HCT116 (cell line): ENCODE measurements at regions not wholly inside any gene's neighbourhood (a gene's known extent, or its start where the extent isn't known, plus 50 kb on each side); places are given as distances from the start of the nearest gene placed in this dataset.

Experiments used
- ATAC-seq: fragments of 200-7000 bp; cut with Tn5 transposase; 2 replicates; pipeline ENCODE4 v1.9.1; 2020; ENCODE audit warnings: mild to moderate bottlenecking, moderate library complexity
- BruUV-seq: library from RNA; stranded (reverse); fragments of 400-500 nt; replicated peaks from 2 replicates; lab custom pipeline; 2021; lab: Mats Ljungman, UMichigan
- CTCF ChIA-PET: fragments of 300-600 bp; sonication (Branson Sonifier 250); formaldehyde crosslinking; loops from one replicate; lab custom pipeline; 2021; ENCODE audit warnings: antibody characterized with exemption; lab: Charles Lee
- POLR2A ChIA-PET: fragments of 300-600, 350-600 bp; sonication (Branson Sonifier 250); formaldehyde crosslinking; loops from one replicate; lab custom pipeline; 2021; ENCODE audit warnings: antibody characterized with exemption; lab: Charles Lee
- RAD21 ChIA-PET, 2 experiments: fragments of 300-600 bp; sonication (Branson Sonifier 250); formaldehyde crosslinking; loops; one replicate each; lab custom pipeline; 2023; ENCODE audit warnings: low total read pairs in 2 of 2; ENCODE audit not compliant: uncharacterized antibody in 2 of 2, unreplicated experiment in 2 of 2, low non-redundant PET in 1 of 2; lab: Charles Lee
- DNase-seq: peaks from one replicate; pipeline ENCODE4 v3.0.0-alpha.2; 2010; ENCODE audit warnings: low read depth, low spot score
- H2AFZ ChIP-seq: fragments of 200-600 bp; shearing (Covaris generic), sonication (generic); 2 replicates; pipeline ENCODE4 v1.6.1; 2017; ENCODE audit warnings: low read depth, mixed run types, mixed read lengths, antibody characterized with exemption, low read length; ENCODE audit not compliant: poor library complexity, severe bottlenecking
- H3K27ac ChIP-seq: 2 replicates; pipeline ENCODE4 v1.5.1; 2012; ENCODE audit warnings: low read depth, low read length
- H3K27me3 ChIP-seq: fragments of 200-600 bp; sonication (generic); 2 replicates; pipeline ENCODE4 v1.6.1; 2016; ENCODE audit warnings: mixed run types, low read length, mixed read lengths; ENCODE audit not compliant: insufficient read depth
- H3K36me3 ChIP-seq, 2 experiments: fragments of 200-500 bp in 1 of 2; fragments of 200-600 bp in 1 of 2; sonication (Bioruptor generic) in 1 of 2; sonication (generic) in 1 of 2; 2 replicates each; pipeline versions ENCODE4 v1.5.1 to v1.6.1; 2014 to 2016; ENCODE audit warnings: low read length in 2 of 2, inconsistent platforms in 1 of 2, mixed read lengths in 1 of 2, mixed run types in 1 of 2; ENCODE audit not compliant: insufficient read depth in 2 of 2, control insufficient read depth in 1 of 2
- H3K4me1 ChIP-seq, 2 experiments: fragments of 200-600 bp in 1 of 2; sonication (generic) in 1 of 2; 2 replicates each; pipeline versions ENCODE4 v1.5.1 to v1.6.1; 2012 to 2017; ENCODE audit warnings: low read length in 2 of 2, inconsistent platforms in 1 of 2, mild to moderate bottlenecking in 1 of 2, mixed read lengths in 1 of 2, mixed run types in 1 of 2, moderate library complexity in 1 of 2; ENCODE audit not compliant: insufficient read depth in 2 of 2, control insufficient read depth in 1 of 2
- H3K4me2 ChIP-seq: fragments of 200-600 bp; sonication (generic); 2 replicates; pipeline ENCODE4 v1.6.1; 2017; ENCODE audit warnings: mixed run types, low read length, mixed read lengths
- H3K4me3 ChIP-seq, 2 experiments: fragments of 200-600 bp in 1 of 2; sonication (generic) in 1 of 2; replicated peaks in 1 of 2; 2 replicates each; pipeline ENCODE4 v1.5.1; 2011 to 2016; ENCODE audit warnings: low read length in 2 of 2, control low read depth in 1 of 2, low read depth in 1 of 2, mild to moderate bottlenecking in 1 of 2, mixed read lengths in 1 of 2, mixed run types in 1 of 2
- H3K79me2 ChIP-seq: fragments of 200-600 bp; sonication (generic); 2 replicates; pipeline ENCODE4 v1.6.1; 2017; ENCODE audit warnings: mild to moderate bottlenecking, mixed run types, low read length, moderate library complexity, mixed read lengths; ENCODE audit not compliant: insufficient read depth
- H3K9ac ChIP-seq: fragments of 200-600 bp; sonication (generic); 2 replicates; pipeline ENCODE4 v1.6.1; 2016; ENCODE audit warnings: low read length, mixed read lengths
- H3K9me2 ChIP-seq: fragments of 200-600 bp; sonication (generic), shearing (Covaris generic); 2 replicates; pipeline ENCODE4 v1.6.1; 2017; ENCODE audit warnings: mixed run types, mild to moderate bottlenecking, moderate library complexity; ENCODE audit not compliant: insufficient read depth
- H3K9me3 ChIP-seq, 2 experiments: fragments of 200-500 bp in 1 of 2; fragments of 200-600 bp in 1 of 2; sonication (Bioruptor generic) in 1 of 2; sonication (generic) in 1 of 2; 2 replicates each; pipeline ENCODE4 v1.6.1; 2014 to 2017; ENCODE audit warnings: low read length in 2 of 2, mixed read lengths in 2 of 2, inconsistent platforms in 1 of 2, low read depth in 1 of 2, mild to moderate bottlenecking in 1 of 2, mixed run types in 1 of 2, moderate library complexity in 1 of 2; ENCODE audit not compliant: control insufficient read depth in 1 of 2, insufficient read depth in 1 of 2
- H4K20me1 ChIP-seq: fragments of 200-600 bp; sonication (generic), shearing (Covaris generic); 2 replicates; pipeline ENCODE4 v1.6.1; 2017; ENCODE audit warnings: mixed run types, mild to moderate bottlenecking, moderate library complexity; ENCODE audit not compliant: insufficient read depth
- CBX3 ChIP-seq: IDR thresholded peaks from 2 replicates; pipeline ENCODE4 v1.6.1; 2012; ENCODE audit warnings: low read depth
- EGR1 ChIP-seq: IDR thresholded peaks from 2 replicates; pipeline ENCODE4 v1.6.1; 2012; ENCODE audit warnings: low read depth
- ELF1 ChIP-seq: IDR thresholded peaks from 2 replicates; pipeline ENCODE4 v1.6.1; 2012; ENCODE audit warnings: low read depth, borderline replicate concordance
- EZH2 ChIP-seq: fragments of 200-600 bp; sonication (generic); IDR thresholded peaks from 2 replicates; pipeline ENCODE4 v1.6.1; 2017; ENCODE audit warnings: antibody characterized with exemption, mixed run types
- EZH2phosphoT487 ChIP-seq: fragments of 200-600 bp; IDR thresholded peaks from 2 replicates; pipeline ENCODE4 v1.6.1; 2018; ENCODE audit warnings: antibody characterized with exemption, borderline replicate concordance
- JUND ChIP-seq: IDR thresholded peaks from 2 replicates; pipeline ENCODE4 v1.6.1; 2012
- POLR2A ChIP-seq: IDR thresholded peaks from 2 replicates; pipeline ENCODE4 v1.7.0; 2011; ENCODE audit warnings: borderline replicate concordance; ENCODE audit not compliant: insufficient read depth, insufficient read length; ENCODE audit errors: extremely low read depth
- RAD21 ChIP-seq: IDR thresholded peaks from 2 replicates; pipeline ENCODE4 v1.6.1; 2012; ENCODE audit warnings: low read depth, mild to moderate bottlenecking
- SIN3A ChIP-seq: IDR thresholded peaks from 2 replicates; pipeline ENCODE4 v1.6.1; 2012; ENCODE audit warnings: low read depth
- SRF ChIP-seq: IDR thresholded peaks from 2 replicates; pipeline ENCODE4 v1.6.1; 2012; ENCODE audit warnings: low read depth
- TCF7L2 ChIP-seq: IDR thresholded peaks from 2 replicates; pipeline ENCODE4 v1.7.0; 2011; ENCODE audit warnings: borderline replicate concordance, inconsistent platforms; ENCODE audit not compliant: insufficient read depth, insufficient read length; ENCODE audit errors: extremely low read depth
- YY1 ChIP-seq: IDR thresholded peaks from 2 replicates; pipeline ENCODE4 v1.6.1; 2011; ENCODE audit warnings: low read length, low read depth, moderate library complexity, mild to moderate bottlenecking; ENCODE audit not compliant: insufficient replicate concordance; ENCODE audit errors: extremely low read depth
- ZFX ChIP-seq: fragments of 450-650 bp; IDR thresholded peaks from 2 replicates; pipeline ENCODE4 v1.6.1; 2017
- intact Hi-C: fragments of 100-400 bp; cut with micrococcal nuclease; formaldehyde crosslinking; loops from 2 replicates; pipeline ENCODE4 v1.10.0; 2022
- TF ChIP-seq, protein P1 (sequence below): IDR thresholded peaks from 2 replicates; pipeline ENCODE4 v1.6.1; 2012; ENCODE audit warnings: low read depth
- TF ChIP-seq, protein P2 (sequence below): IDR thresholded peaks from 2 replicates; pipeline ENCODE4 v1.6.1; 2012
- TF ChIP-seq, protein P3 (sequence below): IDR thresholded peaks from 2 replicates; pipeline ENCODE4 v1.6.1; 2012
- TF ChIP-seq, protein P4 (sequence below), 3 experiments: fragments of 200-600 bp in 1 of 3; sonication (generic) in 1 of 3; IDR thresholded peaks in 2 of 3; conservative IDR thresholded peaks in 1 of 3; 2 replicates each; pipeline ENCODE4 v1.5.1; 2012 to 2017; ENCODE audit warnings: low read depth in 2 of 3, low read length in 2 of 3, antibody characterized with exemption in 1 of 3, borderline replicate concordance in 1 of 3, control low read depth in 1 of 3, mild to moderate bottlenecking in 1 of 3, mixed read lengths in 1 of 3, mixed run types in 1 of 3, moderate library complexity in 1 of 3; ENCODE audit not compliant: insufficient read depth in 1 of 3
- TF ChIP-seq, protein P5 (sequence below): IDR thresholded peaks from 2 replicates; pipeline ENCODE4 v1.6.1; 2011; ENCODE audit warnings: mild to moderate bottlenecking, low read length, moderate library complexity; ENCODE audit not compliant: insufficient replicate concordance; ENCODE audit errors: extremely low read depth

DNA sequence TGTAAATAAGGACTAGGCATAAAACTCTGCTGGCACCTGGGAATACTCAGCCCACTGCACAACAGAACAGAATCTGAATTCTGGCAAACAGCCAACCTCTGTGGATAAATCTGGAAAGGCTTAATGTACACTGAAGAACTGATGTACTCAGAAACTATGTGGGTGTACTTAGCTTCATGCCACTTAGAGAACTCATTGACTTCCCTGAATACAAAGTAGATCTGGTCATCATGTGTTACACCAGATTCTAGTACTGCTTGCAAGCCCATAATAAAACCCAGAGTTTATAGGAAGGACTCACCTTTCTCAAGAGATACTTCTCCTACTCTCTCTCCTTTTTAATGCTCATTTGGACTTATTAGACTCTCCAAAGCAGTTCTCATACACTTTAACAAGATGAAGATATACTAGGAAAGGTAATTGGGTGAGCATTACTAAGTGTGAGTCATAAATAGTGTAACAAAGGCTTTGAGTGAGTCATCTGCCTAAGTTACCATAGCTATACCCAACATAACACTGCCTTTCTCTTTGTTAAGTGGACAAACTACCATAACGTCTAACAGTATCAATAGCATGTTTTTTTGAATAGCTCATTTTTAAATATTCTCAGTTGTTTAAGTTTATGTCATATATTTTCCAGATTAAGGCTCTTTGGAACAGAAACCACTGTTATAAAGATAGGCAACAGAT is 309.1 kb downstream of the MDFIC start:
- H2AFZ ChIP-seq = peak overlapping the region; percentile 39
- peak overlapping the region; percentile 48; the same call in 1 of the 2 replicates for H3K27ac ChIP-seq
- peak; percentile 91 for DNase-seq
- no peaks in the 10 kb centered on the region for H3K79me2 ChIP-seq
- CTCF ChIA-PET = interaction anchor here (1.1 to 2.6 kb wide), 3 partner anchors 14 to 367 kb away, joined by 3 to 12 read pairs (median 3); no protein-coding TSS in a partner anchor
- H3K9ac ChIP-seq = peak overlapping the region; percentile 12
- H3K4me2 ChIP-seq = peak overlapping the region; percentile 66
- no peaks in the 10 kb centered on the region for H3K9me2 ChIP-seq
- H3K4me3 ChIP-seq = peak overlapping the region in 1 of 2 experiments; percentile 17; a peak in 2 of 4 replicates
- POLR2A ChIA-PET = interaction anchor here (0.6 to 1.0 kb wide), 2 partner anchors 11 to 33 kb away, joined by 3 to 7 read pairs; no protein-coding TSS in a partner anchor
- no peaks in the 10 kb centered on the region for H3K36me3 ChIP-seq
- H3K4me1 ChIP-seq = peaks cover 21 to 33% of the 10 kb centered on the region in 2 experiments; a peak in 3 of 4 replicates
- no TSS peak for BruUV-seq
- H3K27me3 ChIP-seq = no peaks in the 10 kb centered on the region
- intact Hi-C loops = no loop called here
- H4K20me1 ChIP-seq = no peaks in the 10 kb centered on the region
- RAD21 ChIA-PET = interaction anchor here in 1 of 2 experiments (0.5 kb wide), 1 partner anchor 45 kb away, joined by 3 read pairs; no protein-coding TSS in a partner anchor
- ATAC-seq = peak; percentile 91
- no peaks in the 10 kb centered on the region for H3K9me3 ChIP-seq
- TF ChIP-seq EZH2 (no peak), SIN3A (peak; percentile 65), SRF (peak; percentile 89), ELF1 (no peak; the same call in 1 of the 2 replicates), POLR2A (no peak), CBX3 (peak; percentile 97), ZFX (no peak), EZH2phosphoT487 (no peak), TCF7L2 (peak; percentile 33), YY1 (no peak), JUND (peak; percentile 96), RAD21 (no peak; the same call in 1 of the 2 replicates), EGR1 (peak; percentile 71)
- TF ChIP-seq, protein P1, sequence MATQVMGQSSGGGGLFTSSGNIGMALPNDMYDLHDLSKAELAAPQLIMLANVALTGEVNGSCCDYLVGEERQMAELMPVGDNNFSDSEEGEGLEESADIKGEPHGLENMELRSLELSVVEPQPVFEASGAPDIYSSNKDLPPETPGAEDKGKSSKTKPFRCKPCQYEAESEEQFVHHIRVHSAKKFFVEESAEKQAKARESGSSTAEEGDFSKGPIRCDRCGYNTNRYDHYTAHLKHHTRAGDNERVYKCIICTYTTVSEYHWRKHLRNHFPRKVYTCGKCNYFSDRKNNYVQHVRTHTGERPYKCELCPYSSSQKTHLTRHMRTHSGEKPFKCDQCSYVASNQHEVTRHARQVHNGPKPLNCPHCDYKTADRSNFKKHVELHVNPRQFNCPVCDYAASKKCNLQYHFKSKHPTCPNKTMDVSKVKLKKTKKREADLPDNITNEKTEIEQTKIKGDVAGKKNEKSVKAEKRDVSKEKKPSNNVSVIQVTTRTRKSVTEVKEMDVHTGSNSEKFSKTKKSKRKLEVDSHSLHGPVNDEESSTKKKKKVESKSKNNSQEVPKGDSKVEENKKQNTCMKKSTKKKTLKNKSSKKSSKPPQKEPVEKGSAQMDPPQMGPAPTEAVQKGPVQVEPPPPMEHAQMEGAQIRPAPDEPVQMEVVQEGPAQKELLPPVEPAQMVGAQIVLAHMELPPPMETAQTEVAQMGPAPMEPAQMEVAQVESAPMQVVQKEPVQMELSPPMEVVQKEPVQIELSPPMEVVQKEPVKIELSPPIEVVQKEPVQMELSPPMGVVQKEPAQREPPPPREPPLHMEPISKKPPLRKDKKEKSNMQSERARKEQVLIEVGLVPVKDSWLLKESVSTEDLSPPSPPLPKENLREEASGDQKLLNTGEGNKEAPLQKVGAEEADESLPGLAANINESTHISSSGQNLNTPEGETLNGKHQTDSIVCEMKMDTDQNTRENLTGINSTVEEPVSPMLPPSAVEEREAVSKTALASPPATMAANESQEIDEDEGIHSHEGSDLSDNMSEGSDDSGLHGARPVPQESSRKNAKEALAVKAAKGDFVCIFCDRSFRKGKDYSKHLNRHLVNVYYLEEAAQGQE = no peak
- TF ChIP-seq, protein P2, sequence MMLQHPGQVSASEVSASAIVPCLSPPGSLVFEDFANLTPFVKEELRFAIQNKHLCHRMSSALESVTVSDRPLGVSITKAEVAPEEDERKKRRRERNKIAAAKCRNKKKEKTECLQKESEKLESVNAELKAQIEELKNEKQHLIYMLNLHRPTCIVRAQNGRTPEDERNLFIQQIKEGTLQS = peak; percentile 73
- TF ChIP-seq, protein P3, sequence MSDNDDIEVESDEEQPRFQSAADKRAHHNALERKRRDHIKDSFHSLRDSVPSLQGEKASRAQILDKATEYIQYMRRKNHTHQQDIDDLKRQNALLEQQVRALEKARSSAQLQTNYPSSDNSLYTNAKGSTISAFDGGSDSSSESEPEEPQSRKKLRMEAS = peak; percentile 34; the same call in 1 of the 2 replicates
- TF ChIP-seq, protein P4, sequence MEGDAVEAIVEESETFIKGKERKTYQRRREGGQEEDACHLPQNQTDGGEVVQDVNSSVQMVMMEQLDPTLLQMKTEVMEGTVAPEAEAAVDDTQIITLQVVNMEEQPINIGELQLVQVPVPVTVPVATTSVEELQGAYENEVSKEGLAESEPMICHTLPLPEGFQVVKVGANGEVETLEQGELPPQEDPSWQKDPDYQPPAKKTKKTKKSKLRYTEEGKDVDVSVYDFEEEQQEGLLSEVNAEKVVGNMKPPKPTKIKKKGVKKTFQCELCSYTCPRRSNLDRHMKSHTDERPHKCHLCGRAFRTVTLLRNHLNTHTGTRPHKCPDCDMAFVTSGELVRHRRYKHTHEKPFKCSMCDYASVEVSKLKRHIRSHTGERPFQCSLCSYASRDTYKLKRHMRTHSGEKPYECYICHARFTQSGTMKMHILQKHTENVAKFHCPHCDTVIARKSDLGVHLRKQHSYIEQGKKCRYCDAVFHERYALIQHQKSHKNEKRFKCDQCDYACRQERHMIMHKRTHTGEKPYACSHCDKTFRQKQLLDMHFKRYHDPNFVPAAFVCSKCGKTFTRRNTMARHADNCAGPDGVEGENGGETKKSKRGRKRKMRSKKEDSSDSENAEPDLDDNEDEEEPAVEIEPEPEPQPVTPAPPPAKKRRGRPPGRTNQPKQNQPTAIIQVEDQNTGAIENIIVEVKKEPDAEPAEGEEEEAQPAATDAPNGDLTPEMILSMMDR (IDR thresholded peaks at IDR 0.05 in 2 of 3, conservative IDR thresholded peaks at IDR 0.05 in 1 of 3; ENCODE audit: borderline replicate concordance in 1 of 3, insufficient read depth in 1 of 3, low read depth in 2 of 3, low read length in 2 of 3) = no peak
- TF ChIP-seq, protein P5, sequence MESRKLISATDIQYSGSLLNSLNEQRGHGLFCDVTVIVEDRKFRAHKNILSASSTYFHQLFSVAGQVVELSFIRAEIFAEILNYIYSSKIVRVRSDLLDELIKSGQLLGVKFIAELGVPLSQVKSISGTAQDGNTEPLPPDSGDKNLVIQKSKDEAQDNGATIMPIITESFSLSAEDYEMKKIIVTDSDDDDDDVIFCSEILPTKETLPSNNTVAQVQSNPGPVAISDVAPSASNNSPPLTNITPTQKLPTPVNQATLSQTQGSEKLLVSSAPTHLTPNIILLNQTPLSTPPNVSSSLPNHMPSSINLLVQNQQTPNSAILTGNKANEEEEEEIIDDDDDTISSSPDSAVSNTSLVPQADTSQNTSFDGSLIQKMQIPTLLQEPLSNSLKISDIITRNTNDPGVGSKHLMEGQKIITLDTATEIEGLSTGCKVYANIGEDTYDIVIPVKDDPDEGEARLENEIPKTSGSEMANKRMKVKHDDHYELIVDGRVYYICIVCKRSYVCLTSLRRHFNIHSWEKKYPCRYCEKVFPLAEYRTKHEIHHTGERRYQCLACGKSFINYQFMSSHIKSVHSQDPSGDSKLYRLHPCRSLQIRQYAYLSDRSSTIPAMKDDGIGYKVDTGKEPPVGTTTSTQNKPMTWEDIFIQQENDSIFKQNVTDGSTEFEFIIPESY = no peak
